HEK293 (cell line): ENCODE measurements at regions not wholly inside any gene's neighbourhood (a gene's known extent, or its start where the extent isn't known, plus 50 kb on each side); places are given as distances from the start of the nearest gene placed in this dataset.

Experiments
- CTCF ChIA-PET: fragments of 350-600 bp; formaldehyde crosslinking; extraction: SDS; loops from one replicate; lab custom pipeline; 2021; ENCODE audit warnings: antibody characterized with exemption; lab: Yijun Ruan, JAX
- POLR2A ChIA-PET: fragments of 300-600 bp; formaldehyde crosslinking; extraction: SDS; loops from one replicate; lab custom pipeline; 2020; ENCODE audit warnings: antibody characterized with exemption, inconsistent platforms; lab: Yijun Ruan, JAX
- H3K27ac ChIP-seq: fragments of 200-500 bp; sonication (Bioruptor generic); 2 replicates; pipeline ENCODE4 v1.5.1; 2014; ENCODE audit warnings: low read depth, low read length, control low read depth, inconsistent platforms; ENCODE audit errors: extremely low read depth
- H3K36me3 ChIP-seq, 2 experiments: fragments of 200-500 bp in 1 of 2; sonication (Bioruptor generic) in 1 of 2; 1 replicate in 1 of 2; 2 replicates in 1 of 2; pipeline ENCODE4 v1.5.1; 2014 to 2017; ENCODE audit warnings: inconsistent platforms in 2 of 2, low read length in 2 of 2; ENCODE audit not compliant: control insufficient read depth in 2 of 2, insufficient read depth in 1 of 2
- H3K4me1 ChIP-seq: fragments of 200-500 bp; sonication (Bioruptor generic); 2 replicates; pipeline ENCODE4 v1.5.1; 2014; ENCODE audit warnings: mild to moderate bottlenecking, low read length, inconsistent platforms; ENCODE audit not compliant: control insufficient read depth, insufficient read depth
- H3K4me3 ChIP-seq: 2 replicates; pipeline ENCODE4 v1.5.1; 2011; ENCODE audit warnings: low read depth, mild to moderate bottlenecking, control low read depth, low read length, moderate library complexity
- H3K9me3 ChIP-seq: fragments of 200-500 bp; sonication (Bioruptor generic); 2 replicates; pipeline ENCODE4 v1.5.1; 2014; ENCODE audit warnings: low read depth, low read length, inconsistent platforms; ENCODE audit not compliant: control insufficient read depth, insufficient read depth
- PRDM2 ChIP-seq: fragments of 450-650 bp; formaldehyde crosslinking; IDR thresholded peaks from 2 replicates; pipeline ENCODE4 v1.5.1; 2016; ENCODE audit warnings: missing biosample characterization, missing genetic modification characterization, borderline replicate concordance
- WT1 ChIP-seq: fragments of 450-650 bp; formaldehyde crosslinking; IDR thresholded peaks from 2 replicates; pipeline ENCODE4 v1.5.1; 2016; ENCODE audit warnings: missing biosample characterization, missing genetic modification characterization
- ZBTB20 ChIP-seq: fragments of 450-650 bp; formaldehyde crosslinking; IDR thresholded peaks from 2 replicates; pipeline ENCODE4 v1.5.1; 2016; ENCODE audit warnings: missing biosample characterization, missing genetic modification characterization
- ZEB2 ChIP-seq: fragments of 450-650 bp; formaldehyde crosslinking; IDR thresholded peaks from 2 replicates; pipeline ENCODE4 v1.5.1; 2016; ENCODE audit warnings: missing biosample characterization, missing genetic modification characterization
- ZNF112 ChIP-seq: fragments of 450-650 bp; formaldehyde crosslinking; IDR thresholded peaks from 2 replicates; pipeline ENCODE4 v1.5.0; 2017; ENCODE audit warnings: missing biosample characterization, missing genetic modification characterization
- ZNF214 ChIP-seq: fragments of 450-650 bp; formaldehyde crosslinking; IDR thresholded peaks from 2 replicates; pipeline ENCODE4 v1.5.1; 2017; ENCODE audit warnings: missing biosample characterization, mild to moderate bottlenecking, missing genetic modification characterization, borderline replicate concordance
- ZNF280D ChIP-seq: fragments of 450-650 bp; formaldehyde crosslinking; IDR thresholded peaks from 2 replicates; pipeline ENCODE4 v1.5.1; 2016; ENCODE audit warnings: missing biosample characterization, missing genetic modification characterization
- ZNF423 ChIP-seq: fragments of 450-650 bp; formaldehyde crosslinking; IDR thresholded peaks from 2 replicates; pipeline ENCODE4 v1.5.1; 2016; ENCODE audit warnings: missing biosample characterization, missing genetic modification characterization
- ZNF426 ChIP-seq: fragments of 450-650 bp; formaldehyde crosslinking; IDR thresholded peaks from 2 replicates; pipeline ENCODE4 v1.5.1; 2017; ENCODE audit warnings: missing biosample characterization, missing genetic modification characterization, mild to moderate bottlenecking, inconsistent platforms, moderate library complexity
- ZNF791 ChIP-seq: fragments of 450-650 bp; formaldehyde crosslinking; IDR thresholded peaks from 2 replicates; pipeline ENCODE4 v1.5.1; 2016; ENCODE audit warnings: missing biosample characterization, missing genetic modification characterization
- ZNF830 ChIP-seq: fragments of 450-650 bp; IDR thresholded peaks from 2 replicates; pipeline ENCODE4 v1.5.0; 2018; ENCODE audit warnings: missing biosample characterization, missing genetic modification characterization, low read depth, mild to moderate bottlenecking, moderate library complexity
- TF ChIP-seq, protein P1 (sequence below): fragments of 450-650 bp; formaldehyde crosslinking; IDR thresholded peaks from 2 replicates; pipeline ENCODE4 v1.5.1; 2017; ENCODE audit warnings: missing biosample characterization, missing genetic modification characterization
- TF ChIP-seq, protein P2 (sequence below): fragments of 450-650 bp; formaldehyde crosslinking; IDR thresholded peaks from 2 replicates; pipeline ENCODE4 v1.5.1; 2017; ENCODE audit warnings: missing biosample characterization, missing genetic modification characterization

- TF ChIP-seq ZNF423 (tag by site-specific recombination): 0 out of 2 replicates have a peak, but pooled peaks have one; percentile 50
- no peak for TF ChIP-seq ZNF280D (tag by site-specific recombination)
- no peak for TF ChIP-seq PRDM2 (tag by site-specific recombination)
- no peak for TF ChIP-seq WT1
- TF ChIP-seq ZNF214: no peak
- no peak for TF ChIP-seq ZNF791
- TF ChIP-seq ZNF112 (tag by site-specific recombination): no peak
- TF ChIP-seq, all 188 proteins: peak for 3
Observed at GRCh38 chr16:51755039-51755501, 604.0 kb upstream of the SALL1 start (continued).

DNA sequence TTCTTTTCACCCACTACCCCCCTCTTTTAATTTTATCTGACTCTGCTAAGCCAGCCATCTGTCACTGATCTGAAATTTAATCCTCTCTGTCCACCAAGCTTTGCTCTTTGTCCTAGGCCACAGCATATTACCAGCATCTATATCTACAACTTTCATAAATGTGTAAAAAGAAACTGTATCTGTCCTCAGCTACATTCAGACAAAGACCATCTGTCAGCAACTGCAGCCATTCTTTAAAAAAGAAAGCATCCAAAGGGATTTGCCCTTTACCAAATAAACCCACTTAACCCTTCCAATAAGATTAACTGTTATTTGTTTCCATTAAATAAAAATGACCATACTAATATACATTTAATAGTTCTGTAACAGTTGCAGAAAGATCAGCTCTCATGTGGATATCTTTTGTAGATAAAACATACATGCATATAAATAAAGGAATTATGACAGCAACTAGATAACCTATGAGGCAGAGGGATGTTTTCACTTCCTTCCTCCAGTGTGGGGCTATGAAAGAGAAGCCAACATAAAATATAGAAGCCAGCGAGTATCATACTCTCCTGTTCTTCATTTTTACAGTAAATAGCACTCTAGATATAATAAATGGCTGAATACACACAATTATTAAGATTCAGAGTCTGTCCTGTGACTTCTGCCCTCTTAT, 602.5 kb upstream of the SALL1 start:
- ChIA-PET CTCF (interaction anchor here (1.1 kb wide), 1 partner anchor 8 kb away, joined by 3 read pairs; no protein-coding TSS in a partner anchor), POLR2A (no interaction called here)
- H3K4me1 ChIP-seq: no peaks in the 10 kb centered on the region
- no peak overlapping the region for H3K4me3 ChIP-seq
- H3K27ac ChIP-seq: no peak overlapping the region
- H3K36me3 ChIP-seq: no peaks in the 10 kb centered on the region
- no peak for TF ChIP-seq ZNF426 (tag by site-specific recombination)
- TF ChIP-seq, protein P1, sequence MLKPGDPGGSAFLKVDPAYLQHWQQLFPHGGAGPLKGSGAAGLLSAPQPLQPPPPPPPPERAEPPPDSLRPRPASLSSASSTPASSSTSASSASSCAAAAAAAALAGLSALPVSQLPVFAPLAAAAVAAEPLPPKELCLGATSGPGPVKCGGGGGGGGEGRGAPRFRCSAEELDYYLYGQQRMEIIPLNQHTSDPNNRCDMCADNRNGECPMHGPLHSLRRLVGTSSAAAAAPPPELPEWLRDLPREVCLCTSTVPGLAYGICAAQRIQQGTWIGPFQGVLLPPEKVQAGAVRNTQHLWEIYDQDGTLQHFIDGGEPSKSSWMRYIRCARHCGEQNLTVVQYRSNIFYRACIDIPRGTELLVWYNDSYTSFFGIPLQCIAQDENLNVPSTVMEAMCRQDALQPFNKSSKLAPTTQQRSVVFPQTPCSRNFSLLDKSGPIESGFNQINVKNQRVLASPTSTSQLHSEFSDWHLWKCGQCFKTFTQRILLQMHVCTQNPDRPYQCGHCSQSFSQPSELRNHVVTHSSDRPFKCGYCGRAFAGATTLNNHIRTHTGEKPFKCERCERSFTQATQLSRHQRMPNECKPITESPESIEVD (tag by site-specific recombination): no peak
- no peak for TF ChIP-seq ZEB2 (tag by site-specific recombination)
- no peak for TF ChIP-seq ZBTB20 (tag by site-specific recombination)
- TF ChIP-seq ZNF830 (tag by site-specific recombination): no peak
- TF ChIP-seq, protein P2, sequence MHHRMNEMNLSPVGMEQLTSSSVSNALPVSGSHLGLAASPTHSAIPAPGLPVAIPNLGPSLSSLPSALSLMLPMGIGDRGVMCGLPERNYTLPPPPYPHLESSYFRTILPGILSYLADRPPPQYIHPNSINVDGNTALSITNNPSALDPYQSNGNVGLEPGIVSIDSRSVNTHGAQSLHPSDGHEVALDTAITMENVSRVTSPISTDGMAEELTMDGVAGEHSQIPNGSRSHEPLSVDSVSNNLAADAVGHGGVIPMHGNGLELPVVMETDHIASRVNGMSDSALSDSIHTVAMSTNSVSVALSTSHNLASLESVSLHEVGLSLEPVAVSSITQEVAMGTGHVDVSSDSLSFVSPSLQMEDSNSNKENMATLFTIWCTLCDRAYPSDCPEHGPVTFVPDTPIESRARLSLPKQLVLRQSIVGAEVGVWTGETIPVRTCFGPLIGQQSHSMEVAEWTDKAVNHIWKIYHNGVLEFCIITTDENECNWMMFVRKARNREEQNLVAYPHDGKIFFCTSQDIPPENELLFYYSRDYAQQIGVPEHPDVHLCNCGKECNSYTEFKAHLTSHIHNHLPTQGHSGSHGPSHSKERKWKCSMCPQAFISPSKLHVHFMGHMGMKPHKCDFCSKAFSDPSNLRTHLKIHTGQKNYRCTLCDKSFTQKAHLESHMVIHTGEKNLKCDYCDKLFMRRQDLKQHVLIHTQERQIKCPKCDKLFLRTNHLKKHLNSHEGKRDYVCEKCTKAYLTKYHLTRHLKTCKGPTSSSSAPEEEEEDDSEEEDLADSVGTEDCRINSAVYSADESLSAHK (tag by site-specific recombination): peak; percentile 68
- no peaks in the 10 kb centered on the region for H3K9me3 ChIP-seq
